Sigmoid colon (tissue), 4 donors: ENCODE measurements at regions not wholly inside any gene's neighbourhood (a gene's known extent, or its start where the extent isn't known, plus 50 kb on each side); places are given as distances from the start of the nearest gene placed in this dataset.

Experiments used
- CTCF ChIP-seq, 4 experiments: fragments of 450-650 bp in 3 of 4; fragments of 200-600 bp in 1 of 4; IDR thresholded peaks; one replicate each; pipeline ENCODE4 v1.5.1; 2016 to 2019; ENCODE audit warnings: antibody characterized with exemption in 4 of 4, mild to moderate bottlenecking in 3 of 4, moderate library complexity in 2 of 4
- POLR2A ChIP-seq, 2 donors: fragments of 450-650 bp; IDR thresholded peaks; one replicate each; pipeline ENCODE4 v1.6.1; 2016; ENCODE audit warnings: antibody characterized with exemption in 2 of 2, mild to moderate bottlenecking in 2 of 2, moderate library complexity in 2 of 2
- POLR2AphosphoS5 ChIP-seq, 4 donors: sonication (generic); formaldehyde crosslinking; IDR thresholded peaks; one replicate each; pipeline ENCODE4 v1.6.1; 2017; ENCODE audit warnings: antibody characterized with exemption in 4 of 4

- TF ChIP-seq CTCF (IDR thresholded peaks at IDR 0.05), result no peak
- TF ChIP-seq POLR2A (IDR thresholded peaks at IDR 0.05), result no peak
- no peak for TF ChIP-seq POLR2AphosphoS5 (IDR thresholded peaks at IDR 0.05)
Measured at GRCh38 chr14:25461780-25462179, 411.8 kb upstream of the STXBP6 start.
